PC-3 (cell line): ENCODE measurements at regions not wholly inside any gene's neighbourhood (a gene's known extent, or its start where the extent isn't known, plus 50 kb on each side); places are given as distances from the start of the nearest gene placed in this dataset.

ENCODE experiments used
- CTCF ChIP-seq: fragments of 300-600 bp; sonication (generic); conservative IDR thresholded peaks from 2 replicates; pipeline ENCODE4 v1.5.1; 2017; ENCODE audit warnings: antibody characterized with exemption, low read depth, mild to moderate bottlenecking, low read length
- EZH2phosphoT487 ChIP-seq: fragments of 300-600 bp; sonication (generic); IDR thresholded peaks from 2 replicates; pipeline ENCODE4 v1.6.1; 2018; ENCODE audit warnings: mild to moderate bottlenecking, antibody characterized with exemption, low read length, borderline replicate concordance

DNA sequence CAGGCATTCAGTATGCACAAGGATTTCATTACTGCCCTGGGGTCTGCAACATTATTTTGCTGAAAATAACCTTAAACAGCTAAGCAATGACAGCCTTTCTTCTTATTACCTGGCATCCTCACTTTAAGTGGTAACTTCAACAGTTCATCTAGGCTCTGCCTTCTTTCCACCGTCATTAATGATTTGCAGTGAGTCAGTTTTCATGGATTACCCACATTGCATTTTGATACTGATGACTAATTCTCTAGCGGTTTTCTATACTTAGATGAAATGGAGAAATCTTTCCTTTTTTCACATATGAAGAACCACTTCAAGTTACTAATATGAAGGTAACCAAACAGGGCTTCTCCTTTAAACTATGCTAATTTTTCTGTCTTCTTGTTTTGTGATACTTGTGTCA lies 226.9 kb upstream of the TMPRSS15 start:
- TF ChIP-seq EZH2phosphoT487: no peak
- no peak for TF ChIP-seq CTCF
